HepG2 (cell line): ENCODE measurements at regions not wholly inside any gene's neighbourhood (a gene's known extent, or its start where the extent isn't known, plus 50 kb on each side); places are given as distances from the start of the nearest gene placed in this dataset.

Source experiments
- ATAC-seq: fragments of 200-7000 bp; cut with Tn5 transposase; 3 replicates; pipeline ENCODE4 v1.9.1; 2020; ENCODE audit warnings: mild to moderate bottlenecking, moderate library complexity
- BruUV-seq: library from RNA; stranded (reverse); fragments of 400-500 nt; replicated peaks from 2 replicates; lab custom pipeline; 2021; lab: Mats Ljungman, UMichigan
- CTCF ChIA-PET: fragments of 300-600 bp; formaldehyde crosslinking; extraction: SDS; loops from one replicate; lab custom pipeline; 2021; ENCODE audit warnings: low total read pairs, inconsistent platforms, low intra/inter-chr PET ratio; lab: Yijun Ruan, JAX
- POLR2A ChIA-PET: fragments of 350-600 bp; sonication (Branson Sonifier 250); formaldehyde crosslinking; loops from one replicate; lab custom pipeline; 2020; ENCODE audit warnings: antibody characterized with exemption, inconsistent platforms; lab: Yijun Ruan, JAX
- DNase-seq: peaks from one replicate; pipeline ENCODE4 v3.0.0-alpha.2; 2015; ENCODE audit warnings: low spot score
- FAIRE-seq: peaks from 3 replicates; lab custom pipeline; 2011; peaks lifted over from hg19 to GRCh38; lab: Jason Lieb, UNC
- H2AFZ ChIP-seq: one replicate; pipeline ENCODE4 v1.6.1; 2011; ENCODE audit warnings: low read length, inconsistent platforms
- H3K27ac ChIP-seq: fragments of 300-600 bp; 3 replicates; pipeline ENCODE4 v1.8.0; 2011; ENCODE audit warnings: mixed run types, mild to moderate bottlenecking, mixed read lengths, low read length, inconsistent platforms; ENCODE audit not compliant: insufficient read depth; ENCODE audit errors: extremely low read length
- H3K27me3 ChIP-seq, 2 experiments: fragments of 200-600 bp in 1 of 2; 2 replicates in 1 of 2; 3 replicates in 1 of 2; pipeline versions ENCODE4 v1.6.0 to v1.8.0; 2011; ENCODE audit warnings: low read length in 2 of 2, mild to moderate bottlenecking in 2 of 2, moderate library complexity in 2 of 2, inconsistent platforms in 1 of 2; ENCODE audit not compliant: insufficient read depth in 2 of 2, control insufficient read depth in 1 of 2
- H3K36me3 ChIP-seq, 2 experiments: fragments of 200-600 bp in 1 of 2; replicated peaks in 1 of 2; 2 replicates in 1 of 2; 3 replicates in 1 of 2; pipeline versions ENCODE4 v1.5.1 to v1.8.0; 2011; ENCODE audit warnings: low read length in 2 of 2, inconsistent platforms in 1 of 2; ENCODE audit not compliant: insufficient read depth in 2 of 2, control insufficient read depth in 1 of 2
- H3K4me1 ChIP-seq: 2 replicates; pipeline ENCODE4 v1.5.1; 2012; ENCODE audit warnings: low read length, inconsistent platforms; ENCODE audit not compliant: insufficient read depth
- H3K4me2 ChIP-seq: 2 replicates; pipeline ENCODE4 v1.6.0; 2011; ENCODE audit warnings: low read depth, low read length, inconsistent platforms
- H3K4me3 ChIP-seq, 3 experiments: fragments of 200-600 bp in 1 of 3; sonication (generic), shearing (Covaris generic) in 1 of 3; replicated peaks in 1 of 3; 2 replicates each; pipeline ENCODE4 v1.5.1; 2011 to 2016; ENCODE audit warnings: low read length in 3 of 3, inconsistent platforms in 2 of 3, low read depth in 2 of 3, mild to moderate bottlenecking in 2 of 3, control low read depth in 1 of 3, mixed read lengths in 1 of 3; ENCODE audit not compliant: insufficient read depth in 1 of 3
- H3K79me2 ChIP-seq: one replicate; pipeline ENCODE4 v1.6.1; 2011; ENCODE audit warnings: low read length, inconsistent platforms; ENCODE audit not compliant: insufficient read depth
- H3K9ac ChIP-seq: 2 replicates; pipeline ENCODE4 v1.6.0; 2011; ENCODE audit warnings: mild to moderate bottlenecking, low read depth, low read length, inconsistent platforms; ENCODE audit not compliant: insufficient read depth
- H3K9me3 ChIP-seq: 2 replicates; pipeline ENCODE4 v1.5.1; 2012; ENCODE audit warnings: mild to moderate bottlenecking, low read length
- H4K20me1 ChIP-seq: 2 replicates; pipeline ENCODE4 v1.6.0; 2011; ENCODE audit warnings: inconsistent platforms, mild to moderate bottlenecking, low read length, moderate library complexity; ENCODE audit not compliant: insufficient read depth
- ERF ChIP-seq: IDR thresholded peaks from 2 replicates; pipeline ENCODE4 v1.6.1; 2018; ENCODE audit warnings: missing biosample characterization, missing genetic modification reagents
- WGBS: methylation state at CpG from one replicate; pipeline ENCODE4 v1.1.6; 2017; ENCODE audit warnings: low lambda C conversion rate; 5-methylcytosine and 5-hydroxymethylcytosine counted together
- in situ Hi-C: cut with HindIII; loops from 2 replicates; pipeline ENCODE4 v1.10.0; 2017; ENCODE audit warnings: low pct_unique_long_range_greater_than_20kb; ENCODE audit not compliant: extremely low pct_ligation_motif_present
- intact Hi-C: fragments of 100-400 bp; cut with micrococcal nuclease; formaldehyde crosslinking; loops from one replicate; pipeline ENCODE4 v1.10.0; 2022; ENCODE audit not compliant: unreplicated experiment
- TF ChIP-seq, protein P1 (sequence below): sonication (generic); formaldehyde crosslinking; IDR thresholded peaks from 2 replicates; pipeline ENCODE4 v1.8.0; 2022; ENCODE audit warnings: missing genetic modification reagents, mild to moderate bottlenecking, inconsistent platforms, borderline replicate concordance
- TF ChIP-seq, protein P2 (sequence below): sonication (generic); formaldehyde crosslinking; IDR thresholded peaks from 2 replicates; pipeline ENCODE4 v1.4.0; 2020; ENCODE audit warnings: missing genetic modification reagents, mild to moderate bottlenecking, borderline replicate concordance
- TF ChIP-seq, protein P3 (sequence below): IDR thresholded peaks from 2 replicates; pipeline ENCODE4 v1.6.1; 2016
- TF ChIP-seq, protein P4 (sequence below): sonication (generic); formaldehyde crosslinking; IDR thresholded peaks from 2 replicates; pipeline ENCODE4 v1.8.0; 2022; ENCODE audit warnings: mild to moderate bottlenecking, missing genetic modification reagents

DNA sequence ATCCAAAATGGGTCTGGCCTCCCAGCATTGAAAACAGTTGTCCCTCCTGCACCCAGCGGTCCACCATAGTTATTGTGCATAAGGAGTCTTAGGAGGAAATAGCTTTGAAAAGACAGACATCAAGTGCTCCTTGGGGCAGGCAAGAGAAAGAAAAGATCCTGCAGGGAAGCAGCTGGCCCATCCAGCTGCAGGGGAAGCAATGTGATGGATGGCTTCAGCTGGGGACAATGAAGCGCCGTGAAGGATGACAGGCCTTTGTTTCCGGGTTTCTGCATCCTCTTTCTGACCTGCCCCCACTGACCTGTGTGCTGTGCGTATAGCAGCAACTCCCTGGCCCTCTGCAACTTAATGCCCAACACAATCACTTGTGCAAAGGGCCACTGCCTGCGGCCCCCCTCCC, 142.9 kb upstream of the NCKAP5 start (continued):
- TF ChIP-seq, protein P1, sequence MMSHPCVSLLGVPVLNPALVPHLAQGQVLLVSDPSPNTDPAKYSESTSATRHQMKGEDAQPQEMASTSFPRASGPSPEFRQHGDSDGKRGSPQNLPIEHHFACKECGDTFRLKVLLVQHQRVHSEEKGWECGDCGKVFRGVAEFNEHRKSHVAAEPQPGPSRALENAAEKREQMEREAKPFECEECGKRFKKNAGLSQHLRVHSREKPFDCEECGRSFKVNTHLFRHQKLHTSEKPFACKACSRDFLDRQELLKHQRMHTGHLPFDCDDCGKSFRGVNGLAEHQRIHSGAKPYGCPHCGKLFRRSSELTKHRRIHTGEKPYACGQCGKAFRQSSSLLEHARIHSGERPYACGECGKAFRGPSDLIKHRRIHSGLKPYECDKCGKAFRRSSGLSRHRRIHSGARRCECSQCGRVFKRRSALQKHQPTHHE (CRISPR knock-in tag), result no peak
- TF ChIP-seq, protein P2, sequence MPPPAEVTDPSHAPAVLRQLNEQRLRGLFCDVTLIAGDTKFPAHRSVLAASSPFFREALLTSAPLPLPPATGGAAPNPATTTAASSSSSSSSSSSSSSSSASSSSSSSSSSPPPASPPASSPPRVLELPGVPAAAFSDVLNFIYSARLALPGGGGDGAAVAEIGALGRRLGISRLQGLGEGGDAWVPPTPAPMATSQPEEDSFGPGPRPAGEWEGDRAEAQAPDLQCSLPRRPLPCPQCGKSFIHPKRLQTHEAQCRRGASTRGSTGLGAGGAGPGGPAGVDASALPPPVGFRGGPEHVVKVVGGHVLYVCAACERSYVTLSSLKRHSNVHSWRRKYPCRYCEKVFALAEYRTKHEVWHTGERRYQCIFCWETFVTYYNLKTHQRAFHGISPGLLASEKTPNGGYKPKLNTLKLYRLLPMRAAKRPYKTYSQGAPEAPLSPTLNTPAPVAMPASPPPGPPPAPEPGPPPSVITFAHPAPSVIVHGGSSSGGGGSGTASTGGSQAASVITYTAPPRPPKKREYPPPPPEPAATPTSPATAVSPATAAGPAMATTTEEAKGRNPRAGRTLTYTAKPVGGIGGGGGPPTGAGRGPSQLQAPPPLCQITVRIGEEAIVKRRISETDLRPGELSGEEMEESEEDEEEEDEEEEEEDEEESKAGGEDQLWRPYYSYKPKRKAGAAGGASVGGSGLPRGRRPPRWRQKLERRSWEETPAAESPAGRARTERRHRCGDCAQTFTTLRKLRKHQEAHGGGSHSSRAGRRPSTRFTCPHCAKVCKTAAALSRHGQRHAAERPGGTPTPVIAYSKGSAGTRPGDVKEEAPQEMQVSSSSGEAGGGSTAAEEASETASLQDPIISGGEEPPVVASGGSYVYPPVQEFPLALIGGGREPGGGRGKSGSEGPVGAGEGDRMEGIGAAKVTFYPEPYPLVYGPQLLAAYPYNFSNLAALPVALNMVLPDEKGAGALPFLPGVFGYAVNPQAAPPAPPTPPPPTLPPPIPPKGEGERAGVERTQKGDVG (CRISPR knock-in tag), result no peak
- TF ChIP-seq, protein P3, sequence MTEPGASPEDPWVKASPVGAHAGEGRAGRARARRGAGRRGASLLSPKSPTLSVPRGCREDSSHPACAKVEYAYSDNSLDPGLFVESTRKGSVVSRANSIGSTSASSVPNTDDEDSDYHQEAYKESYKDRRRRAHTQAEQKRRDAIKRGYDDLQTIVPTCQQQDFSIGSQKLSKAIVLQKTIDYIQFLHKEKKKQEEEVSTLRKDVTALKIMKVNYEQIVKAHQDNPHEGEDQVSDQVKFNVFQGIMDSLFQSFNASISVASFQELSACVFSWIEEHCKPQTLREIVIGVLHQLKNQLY, result no peak
- TF ChIP-seq, protein P4, sequence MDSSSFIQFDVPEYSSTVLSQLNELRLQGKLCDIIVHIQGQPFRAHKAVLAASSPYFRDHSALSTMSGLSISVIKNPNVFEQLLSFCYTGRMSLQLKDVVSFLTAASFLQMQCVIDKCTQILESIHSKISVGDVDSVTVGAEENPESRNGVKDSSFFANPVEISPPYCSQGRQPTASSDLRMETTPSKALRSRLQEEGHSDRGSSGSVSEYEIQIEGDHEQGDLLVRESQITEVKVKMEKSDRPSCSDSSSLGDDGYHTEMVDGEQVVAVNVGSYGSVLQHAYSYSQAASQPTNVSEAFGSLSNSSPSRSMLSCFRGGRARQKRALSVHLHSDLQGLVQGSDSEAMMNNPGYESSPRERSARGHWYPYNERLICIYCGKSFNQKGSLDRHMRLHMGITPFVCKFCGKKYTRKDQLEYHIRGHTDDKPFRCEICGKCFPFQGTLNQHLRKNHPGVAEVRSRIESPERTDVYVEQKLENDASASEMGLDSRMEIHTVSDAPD, result no peak

DNA sequence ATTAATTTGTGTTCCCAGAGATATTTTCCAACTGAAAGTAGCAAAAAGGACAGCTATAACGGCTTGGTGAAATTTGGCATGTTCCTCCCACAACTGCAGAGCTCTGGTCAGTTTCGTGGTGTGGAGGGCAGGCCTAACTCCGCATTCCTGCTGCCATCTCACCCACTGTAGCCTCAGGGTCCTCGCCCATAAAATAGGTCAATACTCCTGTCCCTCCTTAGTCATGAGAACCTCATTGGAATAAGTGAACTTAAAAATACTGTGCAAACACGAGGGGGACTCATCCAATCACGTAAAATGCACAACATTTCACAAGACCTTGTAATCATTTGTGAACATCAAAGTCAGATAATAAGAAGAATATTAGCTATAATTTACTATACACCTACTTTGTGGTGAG, 143.5 kb upstream of the NCKAP5 start:
- TF ChIP-seq ERF (CRISPR knock-in tag), result no peak
- H3K79me2 ChIP-seq, result no peaks in the 10 kb centered on the region
- H3K4me1 ChIP-seq, result no peaks in the 10 kb centered on the region
- ChIA-PET POLR2A (no interaction called here), CTCF (no interaction called here)
- H3K27me3 ChIP-seq, result no peaks in the 10 kb centered on the region
- H4K20me1 ChIP-seq, result no peaks in the 10 kb centered on the region
- H3K4me2 ChIP-seq, result no peak overlapping the region
- H3K36me3 ChIP-seq, result no peaks in the 10 kb centered on the region
- H3K9me3 ChIP-seq, result peaks cover 8% of the 10 kb centered on the region
- H3K9ac ChIP-seq, result no peak overlapping the region
- no TSS peak for BruUV-seq
- in situ Hi-C loops (no loop called here), intact Hi-C loops (no loop called here)
- no peak for FAIRE-seq
- H3K27ac ChIP-seq, result no peak overlapping the region
- ATAC-seq, result no peak
- no peak overlapping the region for H2AFZ ChIP-seq
- no peak overlapping the region for H3K4me3 ChIP-seq
- WGBS, result 11% methylated on average over 6 of the region's 6 CpGs
- DNase-seq, result no peak
